ENCODE measurements at regions not wholly inside any gene's neighbourhood (a gene's known extent, or its start where the extent isn't known, plus 50 kb on each side); places are given as distances from the start of the nearest gene placed in this dataset.

GRCh38 chr4:136590440-136590839 lies 941.9 kb downstream of the PCDH18 start:
- H3K27me3 ChIP-seq (ENCODE audit: control insufficient read depth in 3 of 3, insufficient read depth in 3 of 3, low read length in 3 of 3) = no peaks in the 10 kb centered on the region
- H3K36me3 ChIP-seq (ENCODE audit: control insufficient read depth in 3 of 3, insufficient read depth in 3 of 3, low read length in 3 of 3) = no peaks in the 10 kb centered on the region
- H3K9me3 ChIP-seq (ENCODE audit: control insufficient read depth in 3 of 3, low read length in 3 of 3) = no peaks in the 10 kb centered on the region
- H3K27ac ChIP-seq (ENCODE audit: low read depth, low read length) = no peak overlapping the region
- no peaks in the 10 kb centered on the region for H3K4me1 ChIP-seq (ENCODE audit: control insufficient read depth in 3 of 3, insufficient read depth in 3 of 3, low read length in 3 of 3)
- H3K4me3 ChIP-seq (ENCODE audit: low read length in 3 of 3) = no peak overlapping the region
- no peak overlapping the region for H3K9ac ChIP-seq (ENCODE audit: low read depth in 1 of 3, low read length in 3 of 3)

- H3K4me1 ChIP-seq (ENCODE audit: control insufficient read depth in 3 of 3, insufficient read depth in 3 of 3, low read length in 3 of 3) = no peaks in the 10 kb centered on the region
- no peaks in the 10 kb centered on the region for H3K27me3 ChIP-seq (ENCODE audit: control insufficient read depth in 3 of 3, insufficient read depth in 3 of 3, low read length in 3 of 3)
- no peak overlapping the region for H3K4me3 ChIP-seq (ENCODE audit: low read length in 3 of 3)
- no peak overlapping the region for H3K27ac ChIP-seq (ENCODE audit: low read depth, low read length)
- no peaks in the 10 kb centered on the region for H3K9me3 ChIP-seq (ENCODE audit: control insufficient read depth in 3 of 3, low read length in 3 of 3)
- H3K9ac ChIP-seq (ENCODE audit: low read depth in 1 of 3, low read length in 3 of 3) = no peak overlapping the region
- no peaks in the 10 kb centered on the region for H3K36me3 ChIP-seq (ENCODE audit: control insufficient read depth in 3 of 3, insufficient read depth in 3 of 3, low read length in 3 of 3)
Measured at GRCh38 chr4:136583567-136583966, 948.7 kb downstream of the PCDH18 start.

GRCh38 chr4:136581119-136581518 lies 951.2 kb downstream of the PCDH18 start:
- Histone ChIP-seq H3K4me1 (ENCODE audit: control insufficient read depth in 3 of 3, insufficient read depth in 3 of 3, low read length in 3 of 3) (no peaks in the 10 kb centered on the region), H3K27ac (ENCODE audit: low read depth, low read length) (no peak overlapping the region), H3K27me3 (ENCODE audit: control insufficient read depth in 3 of 3, insufficient read depth in 3 of 3, low read length in 3 of 3) (no peaks in the 10 kb centered on the region), H3K4me3 (ENCODE audit: low read length in 3 of 3) (no peak overlapping the region), H3K36me3 (ENCODE audit: control insufficient read depth in 3 of 3, insufficient read depth in 3 of 3, low read length in 3 of 3) (no peaks in the 10 kb centered on the region), H3K9ac (ENCODE audit: low read depth in 1 of 3, low read length in 3 of 3) (no peak overlapping the region), H3K9me3 (ENCODE audit: control insufficient read depth in 3 of 3, low read length in 3 of 3) (no peaks in the 10 kb centered on the region)

GRCh38 chr4:136575146-136575545 lies 957.1 kb downstream of the PCDH18 start:
- no peak overlapping the region for H3K9ac ChIP-seq (ENCODE audit: low read depth in 1 of 3, low read length in 3 of 3)
- no peak overlapping the region for H3K27ac ChIP-seq (ENCODE audit: low read depth, low read length)
- H3K27me3 ChIP-seq (ENCODE audit: control insufficient read depth in 3 of 3, insufficient read depth in 3 of 3, low read length in 3 of 3) = no peaks in the 10 kb centered on the region
- H3K36me3 ChIP-seq (ENCODE audit: control insufficient read depth in 3 of 3, insufficient read depth in 3 of 3, low read length in 3 of 3) = no peaks in the 10 kb centered on the region
- no peaks in the 10 kb centered on the region for H3K4me1 ChIP-seq (ENCODE audit: control insufficient read depth in 3 of 3, insufficient read depth in 3 of 3, low read length in 3 of 3)
- no peak overlapping the region for H3K4me3 ChIP-seq (ENCODE audit: low read length in 3 of 3)
- no peaks in the 10 kb centered on the region for H3K9me3 ChIP-seq (ENCODE audit: control insufficient read depth in 3 of 3, low read length in 3 of 3)

GRCh38 chr4:136573460-136573859 lies 958.8 kb downstream of the PCDH18 start:
- Histone ChIP-seq H3K4me3 (ENCODE audit: low read length in 3 of 3) (no peak overlapping the region), H3K27ac (ENCODE audit: low read depth, low read length) (no peak overlapping the region), H3K9ac (ENCODE audit: low read depth in 1 of 3, low read length in 3 of 3) (no peak overlapping the region), H3K9me3 (ENCODE audit: control insufficient read depth in 3 of 3, low read length in 3 of 3) (no peaks in the 10 kb centered on the region), H3K4me1 (ENCODE audit: control insufficient read depth in 3 of 3, insufficient read depth in 3 of 3, low read length in 3 of 3) (no peaks in the 10 kb centered on the region), H3K36me3 (ENCODE audit: control insufficient read depth in 3 of 3, insufficient read depth in 3 of 3, low read length in 3 of 3) (no peaks in the 10 kb centered on the region), H3K27me3 (ENCODE audit: control insufficient read depth in 3 of 3, insufficient read depth in 3 of 3, low read length in 3 of 3) (no peaks in the 10 kb centered on the region)

- Histone ChIP-seq H3K9me3 (ENCODE audit: control insufficient read depth in 3 of 3, low read length in 3 of 3) (no peaks in the 10 kb centered on the region), H3K36me3 (ENCODE audit: control insufficient read depth in 3 of 3, insufficient read depth in 3 of 3, low read length in 3 of 3) (no peaks in the 10 kb centered on the region), H3K4me3 (ENCODE audit: low read length in 3 of 3) (no peak overlapping the region), H3K27me3 (ENCODE audit: control insufficient read depth in 3 of 3, insufficient read depth in 3 of 3, low read length in 3 of 3) (no peaks in the 10 kb centered on the region), H3K9ac (ENCODE audit: low read depth in 1 of 3, low read length in 3 of 3) (no peak overlapping the region), H3K27ac (ENCODE audit: low read depth, low read length) (no peak overlapping the region), H3K4me1 (ENCODE audit: control insufficient read depth in 3 of 3, insufficient read depth in 3 of 3, low read length in 3 of 3) (no peaks in the 10 kb centered on the region)
Measured at GRCh38 chr4:136571315-136571714, 961.0 kb downstream of the PCDH18 start.

- Histone ChIP-seq H3K4me3 (ENCODE audit: low read length in 3 of 3) (no peak overlapping the region), H3K36me3 (ENCODE audit: control insufficient read depth in 3 of 3, insufficient read depth in 3 of 3, low read length in 3 of 3) (no peaks in the 10 kb centered on the region), H3K9ac (ENCODE audit: low read depth in 1 of 3, low read length in 3 of 3) (no peak overlapping the region), H3K9me3 (ENCODE audit: control insufficient read depth in 3 of 3, low read length in 3 of 3) (no peaks in the 10 kb centered on the region), H3K27me3 (ENCODE audit: control insufficient read depth in 3 of 3, insufficient read depth in 3 of 3, low read length in 3 of 3) (no peaks in the 10 kb centered on the region), H3K27ac (ENCODE audit: low read depth, low read length) (no peak overlapping the region), H3K4me1 (ENCODE audit: control insufficient read depth in 3 of 3, insufficient read depth in 3 of 3, low read length in 3 of 3) (peaks cover 0 to 8% (median 0%) of the 10 kb centered on the region in 3 donors)
Measured at GRCh38 chr4:136562834-136563233, 969.5 kb downstream of the PCDH18 start.

- Histone ChIP-seq H3K9ac (ENCODE audit: low read depth in 1 of 3, low read length in 3 of 3) (no peak overlapping the region), H3K27ac (ENCODE audit: low read depth, low read length) (no peak overlapping the region), H3K27me3 (ENCODE audit: control insufficient read depth in 3 of 3, insufficient read depth in 3 of 3, low read length in 3 of 3) (no peaks in the 10 kb centered on the region), H3K4me1 (ENCODE audit: control insufficient read depth in 3 of 3, insufficient read depth in 3 of 3, low read length in 3 of 3) (peaks cover 0 to 8% (median 0%) of the 10 kb centered on the region in 3 donors), H3K4me3 (ENCODE audit: low read length in 3 of 3) (no peak overlapping the region), H3K36me3 (ENCODE audit: control insufficient read depth in 3 of 3, insufficient read depth in 3 of 3, low read length in 3 of 3) (no peaks in the 10 kb centered on the region), H3K9me3 (ENCODE audit: control insufficient read depth in 3 of 3, low read length in 3 of 3) (no peaks in the 10 kb centered on the region)
Measured at GRCh38 chr4:136558940-136559494, 973.3 kb downstream of the PCDH18 start.

- no peak overlapping the region for H3K9ac ChIP-seq (ENCODE audit: low read depth in 1 of 3, low read length in 3 of 3)
- H3K9me3 ChIP-seq (ENCODE audit: control insufficient read depth in 3 of 3, low read length in 3 of 3) = no peaks in the 10 kb centered on the region
- peaks cover 0 to 8% (median 0%) of the 10 kb centered on the region in 3 donors for H3K4me1 ChIP-seq (ENCODE audit: control insufficient read depth in 3 of 3, insufficient read depth in 3 of 3, low read length in 3 of 3)
- no peak overlapping the region for H3K4me3 ChIP-seq (ENCODE audit: low read length in 3 of 3)
- H3K27ac ChIP-seq (ENCODE audit: low read depth, low read length) = no peak overlapping the region
- H3K36me3 ChIP-seq (ENCODE audit: control insufficient read depth in 3 of 3, insufficient read depth in 3 of 3, low read length in 3 of 3) = no peaks in the 10 kb centered on the region
- no peaks in the 10 kb centered on the region for H3K27me3 ChIP-seq (ENCODE audit: control insufficient read depth in 3 of 3, insufficient read depth in 3 of 3, low read length in 3 of 3)
Measured at GRCh38 chr4:136557396-136557795, 974.9 kb downstream of the PCDH18 start.

GRCh38 chr4:136554033-136554432 lies 978.3 kb downstream of the PCDH18 start:
- Histone ChIP-seq H3K9me3 (ENCODE audit: control insufficient read depth in 3 of 3, low read length in 3 of 3) (no peaks in the 10 kb centered on the region), H3K9ac (ENCODE audit: low read depth in 1 of 3, low read length in 3 of 3) (no peak overlapping the region), H3K27me3 (ENCODE audit: control insufficient read depth in 3 of 3, insufficient read depth in 3 of 3, low read length in 3 of 3) (no peaks in the 10 kb centered on the region), H3K4me1 (ENCODE audit: control insufficient read depth in 3 of 3, insufficient read depth in 3 of 3, low read length in 3 of 3) (peaks cover 0 to 5% (median 0%) of the 10 kb centered on the region in 3 donors), H3K36me3 (ENCODE audit: control insufficient read depth in 3 of 3, insufficient read depth in 3 of 3, low read length in 3 of 3) (no peaks in the 10 kb centered on the region), H3K27ac (ENCODE audit: low read depth, low read length) (no peak overlapping the region), H3K4me3 (ENCODE audit: low read length in 3 of 3) (no peak overlapping the region)

GRCh38 chr4:136551753-136552152 lies 980.5 kb downstream of the PCDH18 start:
- Histone ChIP-seq H3K36me3 (ENCODE audit: control insufficient read depth in 3 of 3, insufficient read depth in 3 of 3, low read length in 3 of 3) (no peaks in the 10 kb centered on the region), H3K27me3 (ENCODE audit: control insufficient read depth in 3 of 3, insufficient read depth in 3 of 3, low read length in 3 of 3) (no peaks in the 10 kb centered on the region), H3K9ac (ENCODE audit: low read depth in 1 of 3, low read length in 3 of 3) (no peak overlapping the region), H3K4me3 (ENCODE audit: low read length in 3 of 3) (no peak overlapping the region), H3K27ac (ENCODE audit: low read depth, low read length) (no peak overlapping the region), H3K9me3 (ENCODE audit: control insufficient read depth in 3 of 3, low read length in 3 of 3) (no peaks in the 10 kb centered on the region), H3K4me1 (ENCODE audit: control insufficient read depth in 3 of 3, insufficient read depth in 3 of 3, low read length in 3 of 3) (no peaks in the 10 kb centered on the region)
